Heart left ventricle (tissue), 13 donors: ENCODE measurements at regions not wholly inside any gene's neighbourhood (a gene's known extent, or its start where the extent isn't known, plus 50 kb on each side); places are given as distances from the start of the nearest gene placed in this dataset.
"Not testable (repeated sequence)": the region's sequence is repeated elsewhere in the genome, so short reads cannot be mapped to it uniquely, and the experiment has no call there.

Experiments
- CTCF ChIP-seq, 12 donors: fragments of 200-600 bp; sonication (generic) in 4 of 12; IDR thresholded peaks; one replicate each; pipeline versions ENCODE4 v1.5.0 to v1.8.0; 2018 to 2022; ENCODE audit warnings: antibody characterized with exemption in 12 of 12, mild to moderate bottlenecking in 5 of 12
- POLR2A ChIP-seq, 2 donors: fragments of 450-650 bp; IDR thresholded peaks; one replicate each; pipeline ENCODE4 v1.6.1; 2017; ENCODE audit warnings: antibody characterized with exemption in 2 of 2, mild to moderate bottlenecking in 2 of 2, moderate library complexity in 2 of 2
- donor health status: ischemic (EF 13 %, LVEDD 7.1; RV severe dilation, severe dysfunction).
- donor health status: DM: no; HTN: yes; CAD: no.
- donor health status: DM: no; HTN: no; CAD: no.
- donor health status: ischemic (EF 25% LVEDD 6.9; RV normal size, moderate dysfunction).
- donor health status: ischemic (EF 25% LVEDD 5.7; RV mildly dilated, moderate dysfunction).
- donor health status: ischemic (EF 35%, LVEDD 5.7; RV mildly dilated, moderate dysfunction).
- donor health status: nonischemic (EF 11% LVEDD 7.7; RV severe dilation, severe dysfunction).
- donor health status: DM: yes; HTN: yes; CAD: no.
- donor health status: PGD.
- donor health status: ischemic (EF 29% LVEDD 5.4; RV normal size, mild dysfunction).
- donor health status: nonischemic (EF 23%, LVEDD 6.1; RV moderate dilation, normal function).

GRCh38 chr7:54315955-54316354 lies 226.2 kb upstream of the VSTM2A start:
- not testable (repeated sequence) for TF ChIP-seq POLR2A, CTCF (IDR thresholded peaks at IDR 0.05)
